ENCODE measurements at regions not wholly inside any gene's neighbourhood (a gene's known extent, or its start where the extent isn't known, plus 50 kb on each side); places are given as distances from the start of the nearest gene placed in this dataset.
A peak's percentile ranks its signal among the peaks of the same experiment; 100 is the strongest.

DNA sequence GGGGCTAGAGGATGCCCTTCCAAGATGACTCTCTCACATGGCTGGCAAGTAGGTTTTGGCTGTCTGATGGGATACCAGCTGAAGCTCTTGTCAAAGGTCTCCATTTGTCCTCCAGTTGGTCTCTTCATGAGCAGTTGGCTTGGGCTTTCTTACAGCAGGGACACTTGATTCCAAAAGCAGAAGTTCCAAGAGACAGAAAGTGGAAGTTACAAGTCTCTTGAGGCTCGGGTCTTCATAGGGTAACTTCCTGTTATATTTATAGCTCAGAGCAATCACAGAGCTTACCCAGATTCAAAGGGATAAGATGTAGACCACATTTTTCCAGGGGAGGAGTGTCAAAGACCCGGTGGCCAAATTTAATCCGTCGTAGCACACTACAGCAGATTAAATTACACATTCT, 440.0 kb downstream of the RFC3 start:
- DNase-seq, result no peak

DNA sequence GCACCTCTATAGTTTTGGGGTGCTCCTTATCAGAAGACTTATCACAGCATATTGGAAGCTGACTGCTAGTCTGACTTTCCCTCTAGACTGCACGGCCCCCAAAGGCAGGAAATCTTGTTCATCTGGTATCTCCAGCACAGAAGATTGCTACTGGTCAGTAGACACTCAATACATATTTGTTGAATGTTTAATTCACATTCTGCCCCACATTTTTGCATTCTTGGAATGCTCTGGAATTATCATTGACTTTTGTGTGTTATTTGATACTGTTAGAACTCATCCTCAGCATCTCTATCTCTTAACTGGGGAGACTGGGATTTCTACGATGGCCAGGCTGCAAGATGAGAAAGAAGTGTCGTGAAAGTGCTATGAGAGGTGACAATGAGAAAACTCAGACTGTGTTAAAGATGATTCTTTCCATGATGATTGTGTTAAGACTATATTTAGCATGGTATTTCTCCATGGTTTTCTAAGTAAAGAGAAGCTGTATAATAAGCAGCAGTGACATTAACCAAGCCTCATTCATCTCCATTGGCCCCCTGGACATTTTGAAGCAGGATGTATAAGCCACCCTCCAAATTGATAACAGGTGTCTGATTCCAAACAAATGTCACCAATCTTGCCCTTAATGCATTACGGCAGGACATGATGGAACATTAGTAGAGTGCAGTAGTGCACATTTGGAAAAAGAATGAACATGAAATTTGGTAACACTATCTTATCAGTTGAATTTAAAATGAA, 440.9 kb downstream of the RFC3 start:
- no peak for DNase-seq

DNA sequence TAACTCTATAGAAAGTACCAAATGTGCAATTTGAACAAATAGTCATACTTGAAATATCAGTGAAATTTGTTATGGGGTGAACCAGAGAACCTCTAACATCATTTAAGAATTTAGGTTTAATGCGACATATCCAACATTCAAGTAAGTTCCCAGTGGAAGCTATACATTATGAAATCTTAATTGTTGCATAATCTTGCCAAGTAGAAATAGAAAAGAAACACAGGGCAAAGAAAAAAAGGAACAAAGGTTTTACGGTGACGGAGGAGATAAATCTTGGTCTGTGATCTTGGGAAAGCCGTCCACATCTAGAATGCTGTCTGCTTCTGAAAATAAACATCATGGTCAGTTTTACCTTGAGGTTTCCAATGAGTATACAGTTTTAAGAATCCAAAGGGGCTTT, 445.7 kb downstream of the RFC3 start:
- DNase-seq, result no peak

DNA sequence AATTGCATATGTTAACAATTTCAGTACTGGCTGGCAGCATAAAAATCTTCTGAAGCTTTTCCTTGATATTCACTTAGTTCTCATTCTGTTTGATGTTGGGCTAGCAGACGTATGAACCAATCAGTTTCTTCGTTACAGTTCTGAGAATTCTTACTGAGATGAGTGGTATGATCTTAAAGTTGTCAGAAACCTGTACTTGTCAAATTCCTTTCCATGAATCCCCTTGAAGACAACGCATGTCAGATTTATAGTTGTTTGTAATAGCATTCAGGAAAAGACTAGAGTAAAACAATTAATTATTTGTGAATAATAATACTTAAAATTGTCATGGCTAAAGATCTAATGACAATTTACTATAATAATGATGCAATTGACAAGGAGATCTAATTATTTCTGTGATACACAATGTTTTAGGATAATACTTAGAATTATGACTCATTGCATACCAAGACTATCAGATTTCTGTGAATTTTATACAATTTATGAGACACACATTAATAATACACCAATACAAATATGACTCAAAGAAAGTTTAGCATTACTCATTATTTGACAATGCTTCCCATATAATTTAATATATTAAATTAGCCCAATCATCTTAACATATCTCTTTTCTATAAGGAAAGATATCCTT, 447.2 kb downstream of the RFC3 start:
- no peak for DNase-seq

DNA sequence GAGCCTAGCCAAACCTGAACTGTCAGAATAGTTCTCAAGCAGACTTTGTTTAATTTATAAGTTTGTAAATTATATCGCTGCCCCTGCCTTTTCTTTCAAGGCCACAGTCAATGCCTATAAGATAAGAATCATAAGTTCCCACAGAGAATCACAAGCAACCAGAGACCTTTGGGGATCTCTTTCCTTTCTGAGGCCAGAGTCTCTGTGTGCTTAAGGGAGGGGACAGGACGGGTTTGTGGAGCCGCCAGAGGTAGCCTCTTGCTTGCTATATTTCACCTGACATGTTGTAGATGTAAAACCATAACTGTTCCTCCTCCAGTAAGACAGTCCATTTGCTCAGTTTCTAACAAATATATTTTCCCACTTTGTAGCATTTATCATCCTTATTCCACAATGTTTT, 458.8 kb downstream of the RFC3 start:
- DNase-seq, result no peak

DNA sequence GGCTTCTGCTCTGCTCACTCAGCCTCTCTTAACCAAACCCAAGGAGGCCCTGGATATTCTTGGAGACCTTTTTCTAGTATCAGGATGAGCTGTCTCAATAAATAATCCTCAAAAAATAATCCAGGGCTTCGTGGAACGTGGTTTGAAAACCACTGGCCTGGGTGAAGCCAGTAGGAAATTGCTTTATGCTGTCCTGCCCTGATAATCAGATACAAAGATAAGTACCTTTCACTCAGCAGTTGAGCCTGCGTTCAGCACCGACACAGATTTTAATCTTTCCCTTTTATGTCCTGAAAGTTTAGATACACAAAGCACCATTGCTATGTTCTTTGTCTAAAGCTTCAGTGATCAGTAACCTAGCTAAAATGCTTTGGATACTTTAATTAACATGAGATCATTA, 460.0 kb downstream of the RFC3 start:
- DNase-seq, result no peak

DNA sequence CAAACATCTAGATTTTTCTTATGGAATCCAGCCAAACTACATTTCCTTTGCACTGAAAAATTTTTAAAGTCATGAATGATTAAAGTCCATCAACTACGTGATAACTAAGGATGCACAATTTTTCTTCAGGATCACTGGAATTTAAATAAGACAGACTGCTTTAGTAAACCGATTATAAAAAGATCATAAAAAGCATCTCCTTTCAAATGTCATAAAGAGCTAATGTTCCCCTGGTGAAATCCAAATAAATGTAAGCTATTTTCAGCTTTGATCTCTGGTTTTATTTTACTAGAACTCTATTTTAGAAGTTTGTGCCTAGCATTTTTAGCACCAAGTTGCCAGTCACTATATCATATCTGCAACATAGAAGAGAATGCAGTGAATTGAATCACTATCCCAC, 460.8 kb downstream of the RFC3 start:
- DNase-seq, result no peak

DNA sequence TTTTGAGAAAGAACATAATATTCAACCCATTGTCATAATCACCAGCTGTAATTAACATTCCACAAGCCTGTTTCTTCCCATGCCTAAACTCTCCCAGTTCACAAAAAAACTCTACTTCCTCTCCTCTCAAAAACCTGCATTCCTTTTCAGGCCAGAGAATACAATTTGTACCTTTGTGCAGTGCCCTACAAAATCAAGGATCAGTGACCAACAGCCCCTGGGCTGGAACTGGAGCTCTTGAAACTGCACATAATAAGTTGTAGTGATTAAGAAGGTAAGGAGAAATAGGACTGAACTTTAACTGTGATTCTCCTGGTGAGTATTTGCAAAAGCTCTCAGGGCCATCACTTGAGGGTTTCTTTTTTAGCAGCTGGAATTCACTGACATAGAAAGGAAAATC, 472.7 kb downstream of the RFC3 start:
- no peak for DNase-seq

DNA sequence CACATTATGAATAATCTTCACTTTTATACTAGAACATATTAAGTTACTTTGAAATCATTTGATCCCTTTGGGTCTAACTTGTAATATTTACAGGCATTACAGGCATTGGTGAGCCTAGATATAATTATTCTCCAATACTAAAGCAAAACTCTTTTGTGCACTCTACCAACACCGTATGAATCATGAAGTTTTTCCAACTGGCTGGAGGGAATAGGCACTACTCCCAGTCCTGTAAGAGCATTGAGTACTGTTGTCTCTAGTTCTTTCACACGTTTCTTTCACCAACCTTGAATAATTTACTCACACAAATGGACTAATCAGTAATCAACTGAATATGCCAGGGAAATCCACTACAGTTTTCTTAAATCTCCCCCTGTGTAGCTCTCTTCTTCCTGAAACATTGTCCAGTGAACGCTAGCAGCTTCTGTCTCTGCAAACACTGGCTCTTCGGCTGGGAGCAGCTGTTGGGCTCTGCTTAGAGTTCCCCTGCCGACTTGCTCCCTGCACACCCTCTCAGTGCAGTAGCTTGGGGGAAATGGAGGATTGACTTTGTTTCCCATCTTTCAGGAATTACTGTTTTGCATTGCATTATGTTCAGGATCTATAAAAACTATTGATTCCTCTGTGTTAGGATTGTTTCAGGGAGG, 476.7 kb downstream of the RFC3 start:
- peak; percentile 19 for DNase-seq

DNA sequence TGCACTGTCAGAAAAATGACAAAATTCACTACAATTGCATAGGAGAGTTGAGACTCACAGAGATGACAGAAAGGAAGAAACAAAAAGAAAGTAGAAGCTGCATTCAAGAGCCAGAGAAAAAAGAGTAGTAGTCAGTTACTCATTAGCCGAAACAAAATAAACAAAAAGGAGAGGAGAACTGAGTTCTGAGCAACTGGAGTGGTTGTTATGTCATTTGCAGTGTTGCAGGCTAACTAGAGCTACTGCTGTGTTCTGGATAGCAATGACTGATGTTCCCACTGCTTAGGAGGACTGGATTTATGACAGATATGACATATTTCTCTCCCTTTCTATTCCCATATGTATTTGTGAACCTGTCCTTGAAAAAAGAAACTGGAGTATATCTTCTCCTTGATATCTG, 482.6 kb downstream of the RFC3 start:
- no peak for DNase-seq

DNA sequence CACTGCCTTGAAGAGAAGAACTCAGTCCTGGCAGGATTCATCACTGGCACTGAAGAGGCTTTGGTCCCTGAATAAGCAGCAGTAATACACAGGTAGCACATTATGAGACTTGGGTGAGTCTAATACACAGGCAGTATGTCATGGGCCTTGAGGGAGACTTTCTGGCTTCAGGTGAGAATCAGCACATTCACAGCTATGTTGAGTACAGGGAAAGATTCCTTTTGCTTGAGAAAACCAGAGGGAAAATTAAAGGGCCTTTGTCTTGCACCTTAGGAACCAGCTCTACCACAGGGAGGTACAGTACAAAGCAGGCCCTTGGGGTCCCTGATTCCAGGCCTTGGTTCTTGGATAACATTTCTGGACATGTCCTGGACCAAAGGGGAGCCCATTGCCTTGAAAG, 484.6 kb downstream of the RFC3 start:
- DNase-seq, result no peak

DNA sequence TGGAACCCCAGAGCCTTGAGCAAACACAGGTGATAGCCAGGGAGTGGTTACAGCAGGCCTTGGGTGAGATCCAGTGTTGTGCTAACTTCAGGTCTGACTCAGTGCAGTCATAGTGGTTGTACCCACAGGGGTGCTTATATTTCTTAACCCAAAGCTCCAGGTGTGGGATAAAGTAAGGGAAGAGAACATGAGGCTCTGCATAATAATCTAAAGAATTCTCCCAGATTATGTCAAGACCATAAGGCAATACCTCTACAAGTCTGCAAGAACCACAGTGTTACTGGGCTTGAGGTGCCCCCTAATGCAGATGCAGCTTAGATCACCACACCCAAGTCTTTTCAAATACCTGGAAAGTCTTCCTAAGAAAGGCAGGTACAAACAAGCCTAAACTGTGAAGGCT, 485.4 kb downstream of the RFC3 start:
- no peak for DNase-seq

DNA sequence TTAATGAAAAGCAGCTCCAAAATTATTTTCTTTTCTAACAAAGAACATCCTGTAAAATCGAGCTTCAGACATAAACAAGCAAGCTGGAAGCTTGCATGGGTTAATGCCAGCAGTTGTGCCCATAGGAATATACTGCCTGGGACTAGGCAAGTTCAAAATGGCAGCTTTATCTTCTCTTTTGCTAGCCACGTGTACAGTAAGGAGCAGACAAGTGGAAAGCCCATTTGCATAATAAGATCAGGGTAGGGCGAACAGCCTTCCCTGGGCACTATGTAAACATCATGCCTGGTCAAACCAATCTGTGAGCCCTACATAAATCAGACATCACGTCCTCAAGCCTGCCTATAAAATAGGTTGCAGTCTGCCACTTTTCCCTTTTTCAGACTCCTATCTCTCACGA, 489.7 kb downstream of the RFC3 start:
- DNase-seq, result no peak

DNA sequence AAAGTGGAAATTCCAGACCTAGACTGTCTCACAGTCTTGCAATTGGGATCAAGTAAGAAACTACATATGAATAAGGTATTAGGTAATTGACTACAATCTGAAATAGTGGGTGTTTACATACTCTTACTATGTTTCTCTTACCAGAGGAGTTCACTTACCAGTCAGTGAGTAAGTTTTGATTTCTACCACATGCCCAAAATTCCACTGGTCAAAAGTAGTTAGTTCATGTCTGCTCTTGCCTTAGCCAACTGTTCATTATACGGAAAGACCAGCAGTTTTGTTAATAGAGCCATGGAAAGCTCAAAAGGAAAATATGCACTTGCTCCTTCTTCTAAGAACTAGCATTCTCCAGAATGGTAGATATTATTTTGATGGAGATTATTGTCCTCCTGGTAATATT, 490.8 kb downstream of the RFC3 start:
- no peak for DNase-seq

DNA sequence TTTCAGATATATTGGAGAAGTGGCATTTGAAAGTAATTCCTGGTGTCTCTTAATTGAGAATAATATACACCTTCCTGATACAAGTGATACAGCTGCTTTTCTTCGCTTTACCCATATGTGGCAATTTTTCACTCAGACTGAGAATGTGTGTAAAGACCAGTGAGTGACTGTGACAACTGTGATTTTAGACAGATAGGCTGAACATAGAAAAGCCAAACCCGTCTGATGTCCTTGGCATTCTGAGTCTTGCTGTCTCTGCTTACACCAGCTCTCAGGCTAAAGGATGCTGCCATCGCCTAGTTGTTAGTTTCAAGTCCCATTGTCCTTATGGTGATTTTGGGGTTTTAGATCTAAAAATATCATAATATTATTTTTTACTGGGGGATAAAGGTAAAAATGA, 492.6 kb downstream of the RFC3 start:
- no peak for DNase-seq

DNA sequence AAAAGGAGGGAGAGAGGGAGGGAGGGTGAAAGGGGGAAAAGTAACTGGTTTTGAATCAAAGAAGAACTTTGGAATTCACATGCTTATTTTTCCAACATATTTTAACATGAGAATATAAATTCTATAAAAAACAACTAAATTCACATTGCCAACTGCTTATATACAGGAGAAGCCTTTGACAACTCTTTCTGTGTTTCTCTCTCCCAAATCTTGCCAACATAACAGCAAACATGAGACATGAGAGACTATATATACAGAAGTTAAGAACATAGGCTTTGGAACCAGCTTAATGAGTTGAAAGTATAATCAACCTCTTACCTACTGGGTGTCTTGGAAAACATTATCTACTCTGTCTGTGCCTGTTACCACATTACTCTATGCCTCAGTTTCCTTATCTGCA, 493.3 kb downstream of the RFC3 start:
- DNase-seq, result no peak

DNA sequence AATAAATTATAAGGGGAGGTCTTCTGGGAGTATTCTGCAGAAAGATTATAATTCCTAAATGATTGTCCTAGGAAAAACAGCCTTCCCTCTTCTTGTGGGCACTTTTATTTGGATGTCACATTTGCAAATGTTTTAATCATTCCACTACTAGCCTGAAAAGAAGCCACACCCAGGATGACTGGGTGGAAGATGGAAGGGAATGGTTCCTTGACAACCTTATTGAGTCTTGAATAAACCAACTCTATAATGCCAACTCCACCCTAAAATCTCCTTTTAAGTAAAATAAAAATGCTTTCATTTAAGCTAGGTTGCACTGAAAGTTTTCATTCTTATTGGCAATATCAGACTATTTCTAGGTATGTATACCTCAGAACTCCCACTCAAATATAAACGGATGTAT, 494.6 kb downstream of the RFC3 start:
- no peak for DNase-seq

DNA sequence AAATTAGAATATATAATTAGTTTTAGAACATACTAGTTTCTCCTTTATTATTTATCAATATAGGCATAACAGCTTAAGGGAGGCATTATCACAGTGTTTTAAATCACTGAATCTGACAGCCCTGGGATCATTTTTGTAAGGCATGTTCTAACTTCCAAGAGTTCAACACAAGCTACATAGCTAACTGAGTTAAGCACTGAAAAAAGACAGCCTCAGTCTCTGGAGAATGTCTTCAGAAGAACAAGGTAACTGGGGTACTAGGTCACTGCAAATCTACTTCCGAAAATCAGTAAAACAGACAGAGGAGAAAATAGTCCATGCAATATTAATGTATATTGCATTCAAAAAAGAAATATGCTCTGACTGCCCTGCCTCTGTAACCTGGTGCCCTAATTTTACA, 502.1 kb downstream of the RFC3 start:
- DNase-seq, result no peak

DNA sequence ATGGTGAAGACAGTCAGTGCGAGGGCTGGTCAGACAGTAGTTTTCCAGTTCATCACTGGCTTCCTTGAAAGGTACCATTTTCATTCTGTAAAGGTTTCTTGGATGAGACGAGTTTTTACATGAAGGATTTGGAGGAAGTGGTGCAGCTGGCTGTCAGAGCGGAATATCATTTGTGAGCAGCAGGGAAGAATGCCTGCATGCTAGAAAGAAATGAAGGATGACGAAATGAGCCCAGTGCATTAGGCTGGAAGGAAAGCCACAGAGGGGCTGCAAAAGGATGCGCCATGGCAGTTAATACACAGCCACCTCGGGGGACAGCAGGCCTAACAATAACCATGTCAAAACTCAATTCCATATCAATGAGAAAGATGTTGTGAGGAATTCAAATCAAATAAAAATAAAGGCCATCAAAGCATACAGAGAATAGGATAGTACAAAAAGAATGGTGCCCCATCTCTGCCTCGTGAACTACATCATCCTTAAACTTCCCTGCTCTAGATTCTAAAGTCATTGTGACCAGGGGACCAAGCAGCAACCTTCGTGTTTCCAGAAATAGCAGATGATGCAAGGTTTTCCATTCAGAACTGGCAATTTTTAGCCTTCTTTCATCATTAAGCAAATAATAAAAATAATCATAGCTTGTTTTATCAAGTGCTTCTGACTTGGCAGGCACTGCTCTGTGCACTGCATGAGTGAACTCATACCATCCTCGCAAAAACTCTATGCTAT, 504.2 kb downstream of the RFC3 start:
- DNase-seq, result no peak

DNA sequence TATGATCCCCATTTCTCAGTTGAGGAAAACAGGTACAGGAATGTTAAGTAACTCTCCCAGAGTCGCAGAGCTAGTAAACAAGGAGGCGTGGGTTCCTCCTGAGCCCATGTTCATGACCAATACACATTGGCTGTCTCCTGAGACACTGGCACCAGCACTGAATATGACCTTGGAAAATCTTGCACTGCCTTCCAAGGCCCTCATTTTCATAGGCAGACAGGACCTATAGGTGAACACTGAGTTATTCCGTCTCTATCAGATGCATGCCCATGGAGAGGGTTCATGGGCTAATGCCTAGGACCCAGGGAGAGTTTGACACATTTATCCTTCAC, 504.8 kb downstream of the RFC3 start:
- DNase-seq, result no peak

DNA sequence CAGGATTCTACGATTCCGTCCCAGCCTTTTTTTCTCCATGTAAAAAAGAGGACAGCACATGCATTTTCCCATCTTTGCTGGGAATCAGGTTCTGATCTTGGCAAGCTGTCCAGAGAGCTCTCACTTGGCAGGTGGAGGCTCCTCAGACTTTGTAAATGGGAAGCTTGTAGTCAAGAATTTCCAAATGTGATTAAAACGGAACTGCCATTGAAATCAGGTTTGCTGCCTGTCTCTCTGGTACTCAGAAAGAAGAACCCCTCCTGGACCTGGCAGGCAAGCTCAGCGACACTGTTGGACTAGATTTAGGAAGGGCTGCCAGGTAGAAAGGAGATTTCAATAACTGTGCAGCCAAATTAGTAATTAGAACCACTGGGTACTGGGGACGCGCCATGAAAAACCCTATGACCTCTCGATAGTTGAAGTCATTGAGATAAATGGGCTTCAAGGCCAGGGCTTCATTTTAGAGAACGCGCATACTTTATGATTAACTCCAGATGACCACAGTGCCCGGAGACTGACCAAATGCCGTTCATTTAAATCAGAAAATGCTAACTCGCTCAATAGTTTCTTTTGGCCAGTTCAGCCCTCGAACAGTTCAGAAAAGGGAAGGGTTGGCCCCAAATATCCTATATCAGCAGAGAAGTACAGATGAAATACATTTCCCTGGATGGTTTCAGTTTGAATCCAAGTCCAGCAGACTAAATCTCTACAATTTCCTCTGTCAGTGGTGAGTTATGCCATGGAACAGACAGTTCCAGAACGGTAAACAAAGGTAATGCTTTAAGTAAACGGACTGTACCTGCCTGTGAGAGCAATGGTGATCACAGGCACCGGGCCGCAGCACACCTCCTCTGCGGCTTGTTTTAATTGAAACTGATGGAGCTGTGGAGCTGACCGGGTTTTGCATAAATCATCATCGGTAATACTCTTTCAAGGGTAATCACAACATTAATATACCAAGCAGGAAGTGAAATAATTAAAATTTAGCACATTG, 517.4 kb downstream of the RFC3 start:
- DNase-seq, result peak; percentile 35

DNA sequence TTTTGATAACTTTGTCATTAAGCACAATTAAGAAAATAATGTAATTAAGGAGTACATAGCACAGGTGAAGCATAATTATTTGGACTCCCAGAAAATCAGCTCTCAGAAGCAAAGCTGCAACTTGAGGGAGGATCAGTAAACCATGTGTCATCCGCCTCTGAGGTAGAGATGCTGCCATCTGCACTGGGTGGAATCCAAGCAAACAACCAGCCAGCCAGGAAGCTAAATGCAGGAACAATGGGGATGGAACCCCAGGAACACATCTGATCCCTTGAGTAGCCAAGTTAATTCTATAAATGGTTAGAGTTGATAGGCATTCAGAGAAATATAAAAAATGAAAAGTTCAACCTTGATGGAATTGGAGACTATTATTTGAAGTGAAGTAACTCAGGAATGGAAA, 520.2 kb downstream of the RFC3 start:
- DNase-seq, result no peak

DNA sequence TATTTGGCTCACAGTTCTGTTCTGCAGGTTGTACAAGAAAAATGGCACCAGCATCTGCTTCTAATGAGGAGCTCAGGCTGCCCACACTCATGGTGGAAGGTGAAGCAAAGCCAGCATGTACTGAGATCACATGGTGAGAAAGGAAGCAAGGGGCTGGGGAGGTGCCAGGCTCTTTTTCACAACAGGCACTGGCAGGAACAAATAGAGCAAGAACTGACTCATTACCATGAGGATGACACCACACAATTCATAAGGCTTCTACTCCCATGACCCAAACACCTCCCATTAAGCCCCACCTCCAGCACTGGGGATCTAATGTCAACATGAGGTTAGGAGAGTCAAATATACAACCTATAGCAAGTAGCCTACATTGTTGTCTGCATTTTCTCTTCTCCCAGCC, 522.6 kb downstream of the RFC3 start:
- no peak for DNase-seq
